WTC11 (cell line): ENCODE measurements at regions not wholly inside any gene's neighbourhood (a gene's known extent, or its start where the extent isn't known, plus 50 kb on each side); places are given as distances from the start of the nearest gene placed in this dataset.

Experiments
- ATAC-seq: fragments of 200-7000 bp; cut with Tn5 transposase; 2 replicates; pipeline ENCODE4 v1.10.0; 2021; ENCODE audit warnings: mild to moderate bottlenecking, moderate library complexity
- CTCF ChIA-PET: fragments of 300-600 bp; sonication (Branson Sonifier 250); formaldehyde crosslinking; loops from one replicate; lab custom pipeline; 2021; ENCODE audit warnings: antibody characterized with exemption; lab: Charles Lee
- POLR2A ChIA-PET: fragments of 350-600 bp; sonication (Branson Sonifier 250); formaldehyde crosslinking; loops from one replicate; lab custom pipeline; 2021; ENCODE audit warnings: antibody characterized with exemption; lab: Charles Lee
- DNase-seq: peaks from one replicate; pipeline ENCODE4 v3.0.0; 2021; ENCODE audit warnings: low spot score
- H3K27ac Mint-ChIP-seq: 2 replicates; pipeline ENCODE4 v1.8.0; 2021; ENCODE audit warnings: mixed read lengths
- H3K27me3 Mint-ChIP-seq: 2 replicates; pipeline ENCODE4 v1.8.0; 2021; ENCODE audit warnings: low read depth, mild to moderate bottlenecking, moderate library complexity, mixed read lengths
- H3K36me3 Mint-ChIP-seq: 2 replicates; pipeline ENCODE4 v1.8.0; 2021; ENCODE audit warnings: mixed read lengths
- H3K4me1 Mint-ChIP-seq: 2 replicates; pipeline ENCODE4 v1.8.0; 2022; ENCODE audit warnings: mixed read lengths
- H3K4me3 Mint-ChIP-seq: 2 replicates; pipeline ENCODE4 v1.8.0; 2021; ENCODE audit warnings: mild to moderate bottlenecking, moderate library complexity, mixed read lengths
- H3K9me3 Mint-ChIP-seq: 2 replicates; pipeline ENCODE4 v1.8.0; 2021; ENCODE audit warnings: mixed read lengths
- ATF1 ChIP-seq: sonication (generic); formaldehyde crosslinking; IDR thresholded peaks from 2 replicates; pipeline ENCODE4 v1.8.1; 2023; ENCODE audit warnings: mild to moderate bottlenecking, moderate library complexity, missing genetic modification reagents
- CBFB ChIP-seq: sonication (generic); formaldehyde crosslinking; IDR thresholded peaks from 2 replicates; pipeline ENCODE4 v1.8.1; 2022; ENCODE audit warnings: mild to moderate bottlenecking, low read depth, missing genetic modification reagents
- ELF4 ChIP-seq: sonication (generic); formaldehyde crosslinking; IDR thresholded peaks from 2 replicates; pipeline ENCODE4 v1.8.1; 2022; ENCODE audit warnings: low read depth, mild to moderate bottlenecking, moderate library complexity, missing genetic modification reagents
- EMX1 ChIP-seq: fragments of 250-450 bp; sonication (Bioruptor Pico); IDR thresholded peaks from 2 replicates; pipeline ENCODE4 v1.8.0; 2021; ENCODE audit warnings: mild to moderate bottlenecking
- ESRRA ChIP-seq: sonication (generic); formaldehyde crosslinking; IDR thresholded peaks from 2 replicates; pipeline ENCODE4 v1.8.1; 2022; ENCODE audit warnings: mild to moderate bottlenecking, missing genetic modification reagents, borderline replicate concordance
- FOXK1 ChIP-seq: sonication (generic); formaldehyde crosslinking; IDR thresholded peaks from 2 replicates; pipeline ENCODE4 v1.8.0; 2022; ENCODE audit warnings: mild to moderate bottlenecking, moderate library complexity, missing genetic modification reagents
- FOXP1 ChIP-seq: sonication (generic); formaldehyde crosslinking; IDR thresholded peaks from 2 replicates; pipeline ENCODE4 v1.8.0; 2022; ENCODE audit warnings: missing genetic modification reagents, mild to moderate bottlenecking, moderate library complexity, borderline replicate concordance
- MXD4 ChIP-seq: fragments of 250-450 bp; sonication (Bioruptor Pico); IDR thresholded peaks from 2 replicates; pipeline ENCODE4 v1.8.0; 2021; ENCODE audit warnings: mild to moderate bottlenecking, moderate library complexity, borderline replicate concordance
- NFE2L1 ChIP-seq: sonication (generic); formaldehyde crosslinking; IDR thresholded peaks from 2 replicates; pipeline ENCODE4 v1.8.1; 2023; ENCODE audit warnings: missing genetic modification reagents
- NR2C2 ChIP-seq: sonication (generic); formaldehyde crosslinking; IDR thresholded peaks from 2 replicates; pipeline ENCODE4 v1.8.0; 2022; ENCODE audit warnings: mild to moderate bottlenecking, missing genetic modification reagents
- OVOL2 ChIP-seq: fragments of 250-450 bp; sonication (Bioruptor Pico); IDR thresholded peaks from 2 replicates; pipeline ENCODE4 v1.9.0; 2021; ENCODE audit warnings: mild to moderate bottlenecking, borderline replicate concordance
- PRRX2 ChIP-seq: fragments of 250-450 bp; sonication (Bioruptor Pico); IDR thresholded peaks from 2 replicates; pipeline ENCODE4 v1.8.0; 2021; ENCODE audit warnings: mild to moderate bottlenecking
- RORB ChIP-seq: fragments of 250-450 bp; sonication (Bioruptor Pico); IDR thresholded peaks from 2 replicates; pipeline ENCODE4 v1.9.0; 2021; ENCODE audit warnings: mild to moderate bottlenecking
- TP53 ChIP-seq: sonication (generic); formaldehyde crosslinking; IDR thresholded peaks from 2 replicates; pipeline ENCODE4 v1.8.1; 2023; ENCODE audit warnings: mild to moderate bottlenecking, missing genetic modification reagents
- ZNF219 ChIP-seq: sonication (generic); formaldehyde crosslinking; IDR thresholded peaks from 2 replicates; pipeline ENCODE4 v1.8.0; 2023; ENCODE audit warnings: missing genetic modification reagents, mild to moderate bottlenecking, borderline replicate concordance
- ZNF423 ChIP-seq: fragments of 250-450 bp; sonication (Bioruptor Pico); IDR thresholded peaks from 2 replicates; pipeline ENCODE4 v2.1.2; 2022; ENCODE audit warnings: mild to moderate bottlenecking, moderate library complexity
- TF ChIP-seq, protein P1 (sequence below): sonication (generic); formaldehyde crosslinking; IDR thresholded peaks from 2 replicates; pipeline ENCODE4 v1.8.0; 2023; ENCODE audit warnings: missing genetic modification reagents, mild to moderate bottlenecking, borderline replicate concordance
- TF ChIP-seq, protein P2 (sequence below): sonication (generic); formaldehyde crosslinking; IDR thresholded peaks from 2 replicates; pipeline ENCODE4 v1.8.1; 2022; ENCODE audit warnings: mild to moderate bottlenecking, missing genetic modification reagents, moderate library complexity, borderline replicate concordance
- TF ChIP-seq, protein P3 (sequence below): sonication (generic); formaldehyde crosslinking; IDR thresholded peaks from 2 replicates; pipeline ENCODE4 v1.8.0; 2022; ENCODE audit warnings: mild to moderate bottlenecking, missing genetic modification reagents
- TF ChIP-seq, protein P4 (sequence below): fragments of 250-450 bp; sonication (Bioruptor Pico); conservative IDR thresholded peaks from 2 replicates; pipeline ENCODE4 v1.9.0; 2021; ENCODE audit warnings: mild to moderate bottlenecking
- TF ChIP-seq, protein P5 (sequence below): fragments of 250-450 bp; sonication (Bioruptor Pico); IDR thresholded peaks from 2 replicates; pipeline ENCODE4 v2.1.2; 2022; ENCODE audit warnings: mild to moderate bottlenecking, moderate library complexity
- TF ChIP-seq, protein P6 (sequence below): sonication (generic); formaldehyde crosslinking; IDR thresholded peaks from 2 replicates; pipeline ENCODE4 v1.8.1; 2023; ENCODE audit warnings: mild to moderate bottlenecking, missing genetic modification reagents
- TF ChIP-seq, protein P7 (sequence below): sonication (generic); formaldehyde crosslinking; IDR thresholded peaks from 2 replicates; pipeline ENCODE4 v1.8.1; 2022; ENCODE audit warnings: missing genetic modification reagents, borderline replicate concordance
- TF ChIP-seq, protein P8 (sequence below): sonication (generic); formaldehyde crosslinking; IDR thresholded peaks from 2 replicates; pipeline ENCODE4 v1.8.1; 2022; ENCODE audit warnings: low read depth, mild to moderate bottlenecking, moderate library complexity, missing genetic modification reagents, borderline replicate concordance

DNA sequence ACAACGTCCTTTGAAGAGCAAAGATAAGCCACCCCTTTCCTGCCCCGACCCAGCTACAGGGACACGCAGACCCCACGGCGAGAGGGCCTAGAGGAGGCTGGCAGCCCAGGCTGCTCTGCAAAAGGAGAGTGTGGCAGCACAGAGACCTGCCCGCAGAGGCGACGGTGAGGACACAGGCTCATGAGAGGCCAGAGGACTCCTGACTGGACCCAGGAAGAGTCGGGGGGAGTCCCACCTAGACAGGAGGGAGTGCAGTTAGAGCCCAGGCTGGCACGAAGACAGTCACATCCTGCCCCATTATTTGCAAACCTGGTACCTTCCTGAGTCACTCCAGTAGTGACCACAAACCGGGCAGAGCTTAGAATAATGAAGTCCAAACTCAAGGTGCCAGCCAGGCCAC is 227.7 kb upstream of the CDH4 start (continued):
- TF ChIP-seq FOXP1 (CRISPR knock-in tag) (no peak), PRRX2 (CRISPR knock-in tag) (no peak), ZNF219 (CRISPR knock-in tag) (no peak), EMX1 (CRISPR knock-in tag) (no peak), MXD4 (CRISPR knock-in tag) (no peak)
- TF ChIP-seq, protein P1, sequence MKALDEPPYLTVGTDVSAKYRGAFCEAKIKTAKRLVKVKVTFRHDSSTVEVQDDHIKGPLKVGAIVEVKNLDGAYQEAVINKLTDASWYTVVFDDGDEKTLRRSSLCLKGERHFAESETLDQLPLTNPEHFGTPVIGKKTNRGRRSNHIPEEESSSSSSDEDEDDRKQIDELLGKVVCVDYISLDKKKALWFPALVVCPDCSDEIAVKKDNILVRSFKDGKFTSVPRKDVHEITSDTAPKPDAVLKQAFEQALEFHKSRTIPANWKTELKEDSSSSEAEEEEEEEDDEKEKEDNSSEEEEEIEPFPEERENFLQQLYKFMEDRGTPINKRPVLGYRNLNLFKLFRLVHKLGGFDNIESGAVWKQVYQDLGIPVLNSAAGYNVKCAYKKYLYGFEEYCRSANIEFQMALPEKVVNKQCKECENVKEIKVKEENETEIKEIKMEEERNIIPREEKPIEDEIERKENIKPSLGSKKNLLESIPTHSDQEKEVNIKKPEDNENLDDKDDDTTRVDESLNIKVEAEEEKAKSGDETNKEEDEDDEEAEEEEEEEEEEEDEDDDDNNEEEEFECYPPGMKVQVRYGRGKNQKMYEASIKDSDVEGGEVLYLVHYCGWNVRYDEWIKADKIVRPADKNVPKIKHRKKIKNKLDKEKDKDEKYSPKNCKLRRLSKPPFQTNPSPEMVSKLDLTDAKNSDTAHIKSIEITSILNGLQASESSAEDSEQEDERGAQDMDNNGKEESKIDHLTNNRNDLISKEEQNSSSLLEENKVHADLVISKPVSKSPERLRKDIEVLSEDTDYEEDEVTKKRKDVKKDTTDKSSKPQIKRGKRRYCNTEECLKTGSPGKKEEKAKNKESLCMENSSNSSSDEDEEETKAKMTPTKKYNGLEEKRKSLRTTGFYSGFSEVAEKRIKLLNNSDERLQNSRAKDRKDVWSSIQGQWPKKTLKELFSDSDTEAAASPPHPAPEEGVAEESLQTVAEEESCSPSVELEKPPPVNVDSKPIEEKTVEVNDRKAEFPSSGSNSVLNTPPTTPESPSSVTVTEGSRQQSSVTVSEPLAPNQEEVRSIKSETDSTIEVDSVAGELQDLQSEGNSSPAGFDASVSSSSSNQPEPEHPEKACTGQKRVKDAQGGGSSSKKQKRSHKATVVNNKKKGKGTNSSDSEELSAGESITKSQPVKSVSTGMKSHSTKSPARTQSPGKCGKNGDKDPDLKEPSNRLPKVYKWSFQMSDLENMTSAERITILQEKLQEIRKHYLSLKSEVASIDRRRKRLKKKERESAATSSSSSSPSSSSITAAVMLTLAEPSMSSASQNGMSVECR (CRISPR knock-in tag) = no peak
- TF ChIP-seq, protein P2, sequence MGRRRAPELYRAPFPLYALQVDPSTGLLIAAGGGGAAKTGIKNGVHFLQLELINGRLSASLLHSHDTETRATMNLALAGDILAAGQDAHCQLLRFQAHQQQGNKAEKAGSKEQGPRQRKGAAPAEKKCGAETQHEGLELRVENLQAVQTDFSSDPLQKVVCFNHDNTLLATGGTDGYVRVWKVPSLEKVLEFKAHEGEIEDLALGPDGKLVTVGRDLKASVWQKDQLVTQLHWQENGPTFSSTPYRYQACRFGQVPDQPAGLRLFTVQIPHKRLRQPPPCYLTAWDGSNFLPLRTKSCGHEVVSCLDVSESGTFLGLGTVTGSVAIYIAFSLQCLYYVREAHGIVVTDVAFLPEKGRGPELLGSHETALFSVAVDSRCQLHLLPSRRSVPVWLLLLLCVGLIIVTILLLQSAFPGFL (CRISPR knock-in tag) = no peak

DNA sequence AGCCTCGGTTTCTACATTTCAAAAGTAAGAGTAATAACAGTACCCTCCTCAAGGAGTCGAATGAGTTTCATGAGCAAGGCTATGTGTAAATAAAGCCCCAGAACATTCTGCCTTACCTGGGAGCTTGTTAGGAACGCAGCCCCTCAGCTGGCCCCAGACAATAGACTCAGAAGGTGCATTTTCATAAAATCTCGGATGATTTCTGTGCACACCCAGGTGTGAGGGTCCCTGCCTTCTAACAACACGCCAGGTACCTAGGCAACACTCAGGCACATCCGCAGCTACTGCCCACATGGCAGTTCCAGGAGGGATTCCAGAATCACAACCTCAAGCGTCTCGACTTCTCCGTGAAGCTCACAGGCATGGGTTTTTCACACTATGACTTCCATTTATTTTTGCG is 226.5 kb upstream of the CDH4 start:
- H3K9me3 Mint-ChIP-seq = peaks cover 37% of the 10 kb centered on the region
- DNase-seq (no peak), ATAC-seq (no peak)
- peaks cover 23% of the 10 kb centered on the region for H3K36me3 Mint-ChIP-seq
- H3K4me3 Mint-ChIP-seq = no peak overlapping the region
- CTCF ChIA-PET = no interaction called here
- H3K4me1 Mint-ChIP-seq = no peaks in the 10 kb centered on the region
- peaks cover 72% of the 10 kb centered on the region for H3K27me3 Mint-ChIP-seq
- POLR2A ChIA-PET = interaction anchor here (0.6 kb wide), 1 partner anchor 827 kb away, joined by 4 read pairs; no protein-coding TSS in a partner anchor
- no peak overlapping the region for H3K27ac Mint-ChIP-seq
- TF ChIP-seq NR2C2 (CRISPR knock-in tag) (no peak), ESRRA (CRISPR knock-in tag) (no peak), CBFB (CRISPR knock-in tag) (no peak), NFE2L1 (CRISPR knock-in tag) (no peak), ATF1 (no peak), RORB (CRISPR knock-in tag) (no peak), ELF4 (CRISPR knock-in tag) (no peak), FOXK1 (CRISPR knock-in tag) (no peak), ZNF423 (no peak), OVOL2 (CRISPR knock-in tag) (no peak), TP53 (CRISPR knock-in tag) (no peak)
- TF ChIP-seq, protein P3, sequence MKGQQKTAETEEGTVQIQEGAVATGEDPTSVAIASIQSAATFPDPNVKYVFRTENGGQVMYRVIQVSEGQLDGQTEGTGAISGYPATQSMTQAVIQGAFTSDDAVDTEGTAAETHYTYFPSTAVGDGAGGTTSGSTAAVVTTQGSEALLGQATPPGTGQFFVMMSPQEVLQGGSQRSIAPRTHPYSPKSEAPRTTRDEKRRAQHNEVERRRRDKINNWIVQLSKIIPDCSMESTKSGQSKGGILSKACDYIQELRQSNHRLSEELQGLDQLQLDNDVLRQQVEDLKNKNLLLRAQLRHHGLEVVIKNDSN (CRISPR knock-in tag) = no peak
- TF ChIP-seq, protein P4, sequence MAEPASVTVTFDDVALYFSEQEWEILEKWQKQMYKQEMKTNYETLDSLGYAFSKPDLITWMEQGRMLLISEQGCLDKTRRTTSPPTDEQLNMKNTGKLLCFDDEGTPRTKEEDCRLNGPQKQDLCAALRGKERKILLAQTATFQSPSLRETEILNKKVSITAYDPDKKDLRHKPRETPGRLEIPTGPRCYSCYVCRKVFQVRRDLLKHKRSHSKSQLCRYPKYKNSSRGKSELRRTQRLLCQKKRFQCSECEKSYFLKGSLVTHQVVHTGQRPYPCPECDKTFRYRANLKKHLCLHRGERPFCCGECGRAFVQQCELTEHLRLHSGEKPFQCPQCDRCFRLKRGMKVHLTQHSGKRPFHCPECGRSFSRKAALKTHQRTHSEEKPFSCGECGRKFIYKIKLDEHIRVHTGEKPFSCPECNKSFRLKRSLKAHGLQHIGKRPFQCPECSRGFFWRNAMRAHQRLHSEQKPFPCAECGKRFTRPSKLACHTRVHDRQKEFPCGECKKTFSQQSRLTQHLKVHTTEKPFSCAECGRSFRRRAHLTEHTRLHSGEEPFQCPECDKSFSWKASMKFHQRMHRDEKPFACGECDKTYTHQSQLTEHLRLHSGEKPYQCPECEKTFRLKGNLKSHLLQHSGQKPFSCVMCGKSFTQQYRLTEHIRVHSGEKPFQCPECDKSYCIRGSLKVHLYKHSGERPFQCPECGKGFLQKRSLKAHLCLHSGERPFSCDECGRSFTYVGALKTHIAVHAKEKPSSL (CRISPR knock-in tag) = no peak
- TF ChIP-seq, protein P5, sequence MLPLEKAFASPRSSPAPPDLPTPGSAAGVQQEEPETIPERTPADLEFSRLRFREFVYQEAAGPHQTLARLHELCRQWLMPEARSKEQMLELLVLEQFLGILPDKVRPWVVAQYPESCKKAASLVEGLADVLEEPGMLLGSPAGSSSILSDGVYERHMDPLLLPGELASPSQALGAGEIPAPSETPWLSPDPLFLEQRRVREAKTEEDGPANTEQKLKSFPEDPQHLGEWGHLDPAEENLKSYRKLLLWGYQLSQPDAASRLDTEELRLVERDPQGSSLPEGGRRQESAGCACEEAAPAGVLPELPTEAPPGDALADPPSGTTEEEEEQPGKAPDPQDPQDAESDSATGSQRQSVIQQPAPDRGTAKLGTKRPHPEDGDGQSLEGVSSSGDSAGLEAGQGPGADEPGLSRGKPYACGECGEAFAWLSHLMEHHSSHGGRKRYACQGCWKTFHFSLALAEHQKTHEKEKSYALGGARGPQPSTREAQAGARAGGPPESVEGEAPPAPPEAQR (CRISPR knock-in tag) = no peak
- TF ChIP-seq, protein P6, sequence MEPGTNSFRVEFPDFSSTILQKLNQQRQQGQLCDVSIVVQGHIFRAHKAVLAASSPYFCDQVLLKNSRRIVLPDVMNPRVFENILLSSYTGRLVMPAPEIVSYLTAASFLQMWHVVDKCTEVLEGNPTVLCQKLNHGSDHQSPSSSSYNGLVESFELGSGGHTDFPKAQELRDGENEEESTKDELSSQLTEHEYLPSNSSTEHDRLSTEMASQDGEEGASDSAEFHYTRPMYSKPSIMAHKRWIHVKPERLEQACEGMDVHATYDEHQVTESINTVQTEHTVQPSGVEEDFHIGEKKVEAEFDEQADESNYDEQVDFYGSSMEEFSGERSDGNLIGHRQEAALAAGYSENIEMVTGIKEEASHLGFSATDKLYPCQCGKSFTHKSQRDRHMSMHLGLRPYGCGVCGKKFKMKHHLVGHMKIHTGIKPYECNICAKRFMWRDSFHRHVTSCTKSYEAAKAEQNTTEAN = no peak
- TF ChIP-seq, protein P7, sequence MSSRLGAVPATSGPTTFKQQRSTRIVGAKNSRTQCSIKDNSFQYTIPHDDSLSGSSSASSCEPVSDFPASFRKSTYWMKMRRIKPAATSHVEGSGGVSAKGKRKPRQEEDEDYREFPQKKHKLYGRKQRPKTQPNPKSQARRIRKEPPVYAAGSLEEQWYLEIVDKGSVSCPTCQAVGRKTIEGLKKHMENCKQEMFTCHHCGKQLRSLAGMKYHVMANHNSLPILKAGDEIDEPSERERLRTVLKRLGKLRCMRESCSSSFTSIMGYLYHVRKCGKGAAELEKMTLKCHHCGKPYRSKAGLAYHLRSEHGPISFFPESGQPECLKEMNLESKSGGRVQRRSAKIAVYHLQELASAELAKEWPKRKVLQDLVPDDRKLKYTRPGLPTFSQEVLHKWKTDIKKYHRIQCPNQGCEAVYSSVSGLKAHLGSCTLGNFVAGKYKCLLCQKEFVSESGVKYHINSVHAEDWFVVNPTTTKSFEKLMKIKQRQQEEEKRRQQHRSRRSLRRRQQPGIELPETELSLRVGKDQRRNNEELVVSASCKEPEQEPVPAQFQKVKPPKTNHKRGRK (CRISPR knock-in tag) = no peak
- TF ChIP-seq, protein P8, sequence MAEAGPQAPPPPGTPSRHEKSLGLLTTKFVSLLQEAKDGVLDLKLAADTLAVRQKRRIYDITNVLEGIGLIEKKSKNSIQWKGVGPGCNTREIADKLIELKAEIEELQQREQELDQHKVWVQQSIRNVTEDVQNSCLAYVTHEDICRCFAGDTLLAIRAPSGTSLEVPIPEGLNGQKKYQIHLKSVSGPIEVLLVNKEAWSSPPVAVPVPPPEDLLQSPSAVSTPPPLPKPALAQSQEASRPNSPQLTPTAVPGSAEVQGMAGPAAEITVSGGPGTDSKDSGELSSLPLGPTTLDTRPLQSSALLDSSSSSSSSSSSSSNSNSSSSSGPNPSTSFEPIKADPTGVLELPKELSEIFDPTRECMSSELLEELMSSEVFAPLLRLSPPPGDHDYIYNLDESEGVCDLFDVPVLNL (CRISPR knock-in tag) = no peak
